Forelimb muscle (tissue), 1 donor: ENCODE measurements at regions not wholly inside any gene's neighbourhood (a gene's known extent, or its start where the extent isn't known, plus 50 kb on each side); places are given as distances from the start of the nearest gene placed in this dataset.

ENCODE experiments used
- DNase-seq: peaks from one replicate; pipeline ENCODE4 v3.0.0-alpha.2; 2013; ENCODE audit warnings: low read depth

- no peak for DNase-seq
These were observed 231.7 kb upstream of the TNP1 start for GRCh38 chr2:217091531-217091930.

- DNase-seq = no peak
These were observed 231.0 kb upstream of the TNP1 start for GRCh38 chr2:217090884-217091283.

GRCh38 chr2:217090024-217090473 is 230.2 kb upstream of the TNP1 start:
- DNase-seq = no peak

GRCh38 chr2:217086718-217087117 is 226.9 kb upstream of the TNP1 start:
- no peak for DNase-seq

- no peak for DNase-seq
These were observed 226.2 kb upstream of the TNP1 start for GRCh38 chr2:217086038-217086522.

- DNase-seq = no peak
These were observed 225.7 kb upstream of the TNP1 start for GRCh38 chr2:217085543-217085942.

- no peak for DNase-seq
These were observed 221.9 kb upstream of the TNP1 start for GRCh38 chr2:217081799-217082198.

- no peak for DNase-seq
These were observed 219.3 kb upstream of the TNP1 start for GRCh38 chr2:217079165-217079564.

- no peak for DNase-seq
These were observed 218.1 kb upstream of the TNP1 start for GRCh38 chr2:217077831-217078407.

- DNase-seq = no peak
These were observed 216.9 kb upstream of the TNP1 start for GRCh38 chr2:217076657-217077232.

- no peak for DNase-seq
These were observed 216.2 kb upstream of the TNP1 start for GRCh38 chr2:217076058-217076435.

- no peak for DNase-seq
These were observed 215.6 kb upstream of the TNP1 start for GRCh38 chr2:217075268-217076057.

GRCh38 chr2:217074576-217075255 is 214.9 kb upstream of the TNP1 start:
- DNase-seq = no peak

GRCh38 chr2:217071416-217071815 is 211.6 kb upstream of the TNP1 start:
- DNase-seq = no peak

GRCh38 chr2:217070611-217071010 is 210.7 kb upstream of the TNP1 start:
- no peak for DNase-seq

- no peak for DNase-seq
These were observed 210.2 kb upstream of the TNP1 start for GRCh38 chr2:217070043-217070430.

- no peak for DNase-seq
These were observed 209.6 kb upstream of the TNP1 start for GRCh38 chr2:217069263-217070042.

GRCh38 chr2:217068677-217069250 is 208.9 kb upstream of the TNP1 start:
- no peak for DNase-seq

GRCh38 chr2:217067787-217068186 is 207.9 kb upstream of the TNP1 start:
- no peak for DNase-seq

GRCh38 chr2:217066510-217067270 is 206.8 kb upstream of the TNP1 start:
- DNase-seq = no peak
